DOHH2 (cell line): ENCODE measurements at regions not wholly inside any gene's neighbourhood (a gene's known extent, or its start where the extent isn't known, plus 50 kb on each side); places are given as distances from the start of the nearest gene placed in this dataset.

ENCODE experiments used
- EZH2phosphoT487 ChIP-seq: fragments of 200-600 bp; sonication (generic); IDR thresholded peaks from 2 replicates; pipeline ENCODE4 v1.6.1; 2017; ENCODE audit warnings: borderline replicate concordance, mild to moderate bottlenecking, antibody characterized with exemption, low read length, moderate library complexity, mixed read lengths
- TF ChIP-seq, protein P1 (sequence below): fragments of 200-600 bp; sonication (generic); IDR thresholded peaks from one replicate; pipeline ENCODE4 v1.5.1; 2014; ENCODE audit warnings: antibody characterized with exemption, mild to moderate bottlenecking, low read depth, low read length; ENCODE audit not compliant: poor library complexity, severe bottlenecking

DNA sequence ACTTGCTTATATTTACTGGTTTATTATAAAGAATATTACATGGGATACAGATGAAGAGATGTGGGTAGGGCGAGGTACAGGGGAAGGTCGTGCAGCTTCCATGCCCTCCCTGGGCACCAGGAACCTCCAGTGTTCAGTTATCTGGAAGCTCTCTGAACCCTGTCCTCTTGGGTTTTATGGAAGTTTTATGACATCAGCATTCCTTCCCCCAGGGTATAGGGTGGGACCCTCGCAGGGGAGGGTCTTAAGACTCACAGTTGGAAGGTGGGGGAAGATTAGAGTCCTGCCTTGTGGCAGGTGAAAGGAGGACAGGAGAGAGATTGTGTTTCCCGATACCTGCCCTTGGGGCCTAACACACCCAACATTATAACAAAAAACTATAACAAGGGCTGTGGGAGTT, 71.8 kb upstream of the NPAS1 start:
- TF ChIP-seq, protein P1, sequence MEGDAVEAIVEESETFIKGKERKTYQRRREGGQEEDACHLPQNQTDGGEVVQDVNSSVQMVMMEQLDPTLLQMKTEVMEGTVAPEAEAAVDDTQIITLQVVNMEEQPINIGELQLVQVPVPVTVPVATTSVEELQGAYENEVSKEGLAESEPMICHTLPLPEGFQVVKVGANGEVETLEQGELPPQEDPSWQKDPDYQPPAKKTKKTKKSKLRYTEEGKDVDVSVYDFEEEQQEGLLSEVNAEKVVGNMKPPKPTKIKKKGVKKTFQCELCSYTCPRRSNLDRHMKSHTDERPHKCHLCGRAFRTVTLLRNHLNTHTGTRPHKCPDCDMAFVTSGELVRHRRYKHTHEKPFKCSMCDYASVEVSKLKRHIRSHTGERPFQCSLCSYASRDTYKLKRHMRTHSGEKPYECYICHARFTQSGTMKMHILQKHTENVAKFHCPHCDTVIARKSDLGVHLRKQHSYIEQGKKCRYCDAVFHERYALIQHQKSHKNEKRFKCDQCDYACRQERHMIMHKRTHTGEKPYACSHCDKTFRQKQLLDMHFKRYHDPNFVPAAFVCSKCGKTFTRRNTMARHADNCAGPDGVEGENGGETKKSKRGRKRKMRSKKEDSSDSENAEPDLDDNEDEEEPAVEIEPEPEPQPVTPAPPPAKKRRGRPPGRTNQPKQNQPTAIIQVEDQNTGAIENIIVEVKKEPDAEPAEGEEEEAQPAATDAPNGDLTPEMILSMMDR, result no peak
- no peak for TF ChIP-seq EZH2phosphoT487
